Activated T-helper 1 cell treated with anti-CD3 and anti-CD28 coated beads, Interleukin-2, amount 50 U/mL, for 16 hours (primary cell): ENCODE measurements at regions not wholly inside any gene's neighbourhood (a gene's known extent, or its start where the extent isn't known, plus 50 kb on each side); places are given as distances from the start of the nearest gene placed in this dataset.
"Not testable (repeated sequence)": the region's sequence is repeated elsewhere in the genome, so short reads cannot be mapped to it uniquely, and the experiment has no call there.

Experiments used
- DNase-seq, 2 donors: peaks; one replicate each; pipeline ENCODE4 v3.0.0-alpha.2; 2020; ENCODE audit warnings: low read depth in 1 of 2, low spot score in 1 of 2

GRCh38 chr16:66028510-66029216 lies 337.8 kb upstream of the CDH5 start:
- DNase-seq, result no peak

DNA sequence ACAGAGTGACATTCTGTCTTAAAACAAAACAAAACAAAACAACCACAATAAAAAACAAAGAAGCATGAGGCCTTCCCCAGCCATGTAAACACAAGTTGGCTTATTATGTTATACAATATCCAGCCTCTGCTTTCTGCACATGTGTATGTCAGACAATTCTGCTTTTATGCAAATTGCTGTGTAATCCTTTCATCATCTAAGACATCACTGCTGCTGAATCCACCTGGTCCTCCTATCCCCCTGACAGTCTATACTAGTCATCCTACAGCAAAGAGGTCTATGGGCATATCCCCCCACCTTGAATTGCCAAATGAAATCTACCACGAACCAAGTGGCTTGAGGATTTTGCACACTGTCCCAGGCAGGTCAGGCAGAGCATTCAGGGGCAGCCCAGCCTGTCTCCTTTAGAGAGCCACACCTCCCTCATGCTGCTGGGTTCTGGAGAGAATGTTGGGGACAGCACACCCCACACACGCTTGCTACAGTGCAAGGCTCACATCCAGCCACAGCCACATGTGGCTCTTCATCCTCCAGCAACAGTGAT lies 339.6 kb upstream of the CDH5 start:
- DNase-seq, result no peak

- DNase-seq, result no peak
Measured at GRCh38 chr16:66026211-66026610, 340.3 kb upstream of the CDH5 start.

GRCh38 chr16:66025751-66026150 lies 340.7 kb upstream of the CDH5 start:
- DNase-seq, result no peak

GRCh38 chr16:66024567-66024966 lies 341.9 kb upstream of the CDH5 start:
- DNase-seq, result not testable (repeated sequence)

- DNase-seq, result no peak
Measured at GRCh38 chr16:66023481-66023880, 343.0 kb upstream of the CDH5 start.

GRCh38 chr16:66020642-66021041 lies 345.8 kb upstream of the CDH5 start:
- no peak for DNase-seq

- no peak for DNase-seq
Measured at GRCh38 chr16:66020046-66020445, 346.4 kb upstream of the CDH5 start.

- not testable (repeated sequence) for DNase-seq
Measured at GRCh38 chr16:66019502-66019901, 347.0 kb upstream of the CDH5 start.

GRCh38 chr16:66014221-66014620 lies 352.3 kb upstream of the CDH5 start:
- no peak for DNase-seq

DNA sequence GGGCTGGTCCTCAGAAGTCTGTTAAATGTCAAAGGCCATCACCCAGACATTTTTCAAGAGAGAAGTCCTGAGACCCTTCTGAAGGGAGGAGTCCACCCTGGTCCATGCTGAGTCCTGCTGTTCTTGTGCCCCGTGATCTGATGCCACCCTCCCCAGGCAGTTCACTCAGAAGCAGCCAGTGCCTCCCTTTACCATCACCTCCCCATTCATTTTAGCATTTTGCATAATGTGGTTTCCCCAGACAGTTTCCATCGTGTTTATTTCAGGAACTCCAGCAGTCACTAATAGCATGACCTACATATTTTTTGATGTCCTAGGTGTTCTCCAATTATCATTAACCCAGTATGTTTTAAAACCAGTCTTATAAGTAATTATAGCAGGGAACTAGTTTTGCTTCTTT lies 353.0 kb upstream of the CDH5 start:
- DNase-seq, result no peak

GRCh38 chr16:66008136-66008535 lies 358.4 kb upstream of the CDH5 start:
- DNase-seq, result no peak

DNA sequence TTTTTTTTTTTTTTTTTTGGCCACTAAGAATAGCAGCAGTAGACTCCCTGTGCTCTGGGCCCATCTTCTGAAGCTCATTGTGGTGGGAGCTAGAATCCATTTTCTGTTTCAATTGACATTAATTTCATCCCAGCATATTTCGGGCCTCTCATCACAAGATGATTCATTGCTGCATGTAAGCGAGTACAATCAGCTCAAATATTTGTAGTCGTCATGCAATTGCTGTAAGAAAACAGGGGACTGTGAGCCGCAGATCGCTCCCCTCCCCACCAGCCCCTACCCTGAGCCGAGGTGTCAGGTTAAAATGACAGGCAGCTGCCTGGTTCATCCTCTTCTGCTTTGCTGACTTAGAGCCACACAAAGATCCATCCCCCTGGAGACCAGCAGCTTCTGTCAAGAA lies 358.8 kb upstream of the CDH5 start:
- DNase-seq, result no peak

- DNase-seq, result no peak
Measured at GRCh38 chr16:66006485-66006884, 360.0 kb upstream of the CDH5 start.

DNA sequence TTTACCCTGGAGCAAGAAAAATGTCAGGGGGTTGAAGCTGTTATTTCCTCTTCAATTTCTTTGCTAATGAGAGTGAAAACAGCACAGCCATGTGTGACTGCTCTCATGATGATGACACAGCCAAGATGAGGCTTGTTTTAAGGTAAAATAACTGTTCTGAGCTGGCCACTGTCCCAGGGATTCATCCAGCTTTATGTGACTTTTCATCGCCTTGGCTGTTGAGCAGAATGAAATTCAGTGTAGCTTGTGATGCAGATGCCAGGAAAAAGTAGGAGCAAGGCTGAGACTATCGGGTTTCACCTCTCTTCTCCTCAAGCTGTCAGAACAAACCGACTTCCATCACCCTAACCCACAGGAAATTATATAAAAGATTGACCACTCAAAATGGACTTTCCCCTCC lies 361.8 kb upstream of the CDH5 start:
- DNase-seq, result no peak

DNA sequence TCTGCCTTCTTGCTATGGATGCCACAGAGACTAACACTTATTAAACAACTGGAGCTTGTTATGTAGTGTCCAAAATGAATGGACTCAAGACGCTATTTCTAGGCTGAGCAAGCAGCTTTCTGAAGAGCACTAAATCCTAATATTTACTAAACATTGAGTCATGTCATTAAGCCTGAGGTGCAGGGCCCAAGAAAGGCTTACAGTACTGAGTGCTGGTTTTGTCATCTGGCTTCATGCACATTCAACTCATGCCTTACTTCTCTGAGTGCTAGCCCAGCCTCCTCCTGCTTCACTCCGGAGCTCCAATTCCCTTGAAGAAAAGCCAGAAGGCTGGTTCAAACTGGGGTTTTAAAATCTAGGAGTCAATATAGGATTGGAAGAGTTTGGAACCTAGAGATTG lies 363.3 kb upstream of the CDH5 start:
- DNase-seq, result no peak

- DNase-seq, result no peak
Measured at GRCh38 chr16:66002601-66003000, 363.9 kb upstream of the CDH5 start.

DNA sequence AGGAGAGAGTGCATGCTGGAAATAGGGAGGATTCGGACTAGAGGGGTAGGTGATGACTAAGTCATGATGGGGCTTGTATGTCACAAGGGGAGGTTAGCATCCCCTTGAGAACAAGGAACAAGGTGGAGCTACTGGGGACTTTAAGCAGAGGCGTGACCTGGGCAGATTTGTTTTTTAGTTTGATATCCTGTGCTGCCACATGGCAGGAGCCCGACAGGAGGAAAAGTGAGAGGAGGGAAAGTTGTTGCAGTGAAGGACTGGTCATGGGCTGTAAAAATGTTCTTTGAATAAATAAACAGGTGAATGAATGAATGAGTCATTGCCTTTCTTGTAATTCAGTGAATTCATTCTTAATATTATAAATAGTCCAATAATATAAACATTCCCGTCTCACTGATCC lies 365.1 kb upstream of the CDH5 start:
- DNase-seq, result no peak

- DNase-seq, result no peak
Measured at GRCh38 chr16:65998443-65998842, 368.0 kb upstream of the CDH5 start.

- no peak for DNase-seq
Measured at GRCh38 chr16:65994291-65994690, 372.2 kb upstream of the CDH5 start.

DNA sequence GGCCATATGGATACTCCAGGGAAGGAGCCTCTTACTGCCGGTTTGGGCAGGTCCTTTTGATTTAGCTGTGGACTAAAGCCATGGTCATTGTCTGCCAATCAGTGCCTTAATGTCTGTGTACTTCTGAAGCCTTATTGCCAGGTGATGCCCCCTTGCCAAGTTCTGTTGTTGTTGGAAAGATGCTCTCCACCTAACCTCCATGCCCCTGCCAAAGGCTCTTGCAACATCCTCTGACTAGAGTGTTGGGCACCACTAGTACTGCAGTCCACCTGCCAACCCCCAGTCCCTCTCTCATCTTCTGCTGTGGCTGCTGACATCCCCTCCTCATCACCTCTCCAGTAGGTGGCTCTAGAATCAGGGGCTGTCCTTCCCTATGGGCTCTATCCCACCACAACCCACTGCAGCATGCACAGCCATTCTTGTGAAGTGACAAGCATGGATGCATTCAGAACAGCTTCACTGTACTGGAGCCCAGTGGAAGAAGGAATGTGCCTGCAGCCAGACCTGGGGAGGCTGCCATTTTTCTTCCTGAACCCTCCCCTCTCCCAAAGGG lies 375.3 kb upstream of the CDH5 start:
- no peak for DNase-seq

- DNase-seq, result no peak
Measured at GRCh38 chr16:65989861-65990604, 376.5 kb upstream of the CDH5 start.
